SK-N-MC (cell line): ENCODE measurements at regions not wholly inside any gene's neighbourhood (a gene's known extent, or its start where the extent isn't known, plus 50 kb on each side); places are given as distances from the start of the nearest gene placed in this dataset.
"Not testable (repeated sequence)": the region's sequence is repeated elsewhere in the genome, so short reads cannot be mapped to it uniquely, and the experiment has no call there.

Source experiments
- DNase-seq: peaks from one replicate; pipeline ENCODE4 v3.0.0-alpha.2; 2011; ENCODE audit warnings: low read depth, low spot score
- H3K27ac ChIP-seq: fragments of 200-600 bp; sonication (generic); 2 replicates; pipeline ENCODE4 v1.5.1; 2016; ENCODE audit warnings: mixed run types
- H3K36me3 ChIP-seq: fragments of 200-600 bp; sonication (generic); 2 replicates; pipeline ENCODE4 v1.6.1; 2017; ENCODE audit warnings: antibody characterized with exemption, low read length, mixed read lengths; ENCODE audit not compliant: insufficient read depth
- H3K4me3 ChIP-seq: fragments of 200-600 bp; sonication (generic); 2 replicates; pipeline ENCODE4 v1.5.1; 2016
- H3K9ac ChIP-seq: fragments of 200-600 bp; sonication (generic); 2 replicates; pipeline ENCODE4 v1.8.0; 2017; ENCODE audit warnings: mixed run types, mixed read lengths; ENCODE audit not compliant: insufficient read length
- H3K9me3 ChIP-seq: fragments of 200-600 bp; sonication (generic); 2 replicates; pipeline ENCODE4 v1.6.1; 2017; ENCODE audit warnings: low read depth, mild to moderate bottlenecking, antibody characterized with exemption, low read length, moderate library complexity, mixed read lengths
- EZH2 ChIP-seq: fragments of 200-600 bp; sonication (generic); IDR thresholded peaks from one replicate; pipeline ENCODE4 v1.6.1; 2017; ENCODE audit warnings: antibody characterized with exemption
- FOXP2 ChIP-seq: optimal IDR thresholded peaks from 2 replicates; pipeline ENCODE3; 2011; ENCODE audit warnings: mild to moderate bottlenecking, moderate library complexity; ENCODE audit not compliant: insufficient read depth; ENCODE audit errors: extremely low read length, control extremely low read depth
- POLR2AphosphoS5 ChIP-seq: IDR thresholded peaks from 2 replicates; pipeline ENCODE4 v1.6.1; 2012; ENCODE audit warnings: mild to moderate bottlenecking, low read depth, low read length, borderline replicate concordance

GRCh38 chr3:5678844-5679243, 491.3 kb downstream of the EDEM1 start:
- Histone ChIP-seq H3K36me3 (no peaks in the 10 kb centered on the region), H3K9me3 (no peaks in the 10 kb centered on the region), H3K4me3 (no peak overlapping the region), H3K27ac (no peak overlapping the region), H3K9ac (no peak overlapping the region)
- TF ChIP-seq EZH2 = no peak
- TF ChIP-seq POLR2AphosphoS5 = no peak
- TF ChIP-seq FOXP2 = no peak
- DNase-seq = no peak

- TF ChIP-seq POLR2AphosphoS5 = no peak
- no peak for TF ChIP-seq EZH2
- no peak for TF ChIP-seq FOXP2
- Histone ChIP-seq H3K4me3 (no peak overlapping the region), H3K9ac (no peak overlapping the region), H3K9me3 (no peaks in the 10 kb centered on the region), H3K36me3 (no peaks in the 10 kb centered on the region), H3K27ac (no peak overlapping the region)
- DNase-seq = no peak
Measured at GRCh38 chr3:5687230-5687629, 499.7 kb downstream of the EDEM1 start.

- no peak overlapping the region for H3K27ac ChIP-seq
- TF ChIP-seq POLR2AphosphoS5 (no peak), FOXP2 (no peak), EZH2 (no peak)
- DNase-seq = no peak
- H3K9ac ChIP-seq = no peak overlapping the region
- no peaks in the 10 kb centered on the region for H3K36me3 ChIP-seq
- H3K4me3 ChIP-seq = no peak overlapping the region
- no peaks in the 10 kb centered on the region for H3K9me3 ChIP-seq
Measured at GRCh38 chr3:5690490-5690889, 503.0 kb downstream of the EDEM1 start.

- H3K9me3 ChIP-seq = no peaks in the 10 kb centered on the region
- no peak overlapping the region for H3K4me3 ChIP-seq
- no peak overlapping the region for H3K27ac ChIP-seq
- no peak for DNase-seq
- no peak overlapping the region for H3K9ac ChIP-seq
- TF ChIP-seq POLR2AphosphoS5 (no peak), FOXP2 (no peak), EZH2 (no peak)
- H3K36me3 ChIP-seq = no peaks in the 10 kb centered on the region
Measured at GRCh38 chr3:5690904-5691532, 503.5 kb downstream of the EDEM1 start.

GRCh38 chr3:5692446-5692845, 504.9 kb downstream of the EDEM1 start:
- no peaks in the 10 kb centered on the region for H3K9me3 ChIP-seq
- no peak for DNase-seq

GRCh38 chr3:5694266-5694665, 506.8 kb downstream of the EDEM1 start:
- DNase-seq = no peak
- TF ChIP-seq POLR2AphosphoS5 (no peak), FOXP2 (no peak), EZH2 (no peak)
- Histone ChIP-seq H3K27ac (no peak overlapping the region), H3K9me3 (no peaks in the 10 kb centered on the region), H3K4me3 (no peak overlapping the region), H3K9ac (no peak overlapping the region), H3K36me3 (no peaks in the 10 kb centered on the region)

More at GRCh38 chr3:5692446-5692845, 504.9 kb downstream of the EDEM1 start:
- Histone ChIP-seq H3K36me3 (no peaks in the 10 kb centered on the region), H3K9ac (no peak overlapping the region), H3K4me3 (no peak overlapping the region), H3K27ac (no peak overlapping the region)
- no peak for TF ChIP-seq FOXP2
- no peak for TF ChIP-seq POLR2AphosphoS5
- no peak for TF ChIP-seq EZH2

- H3K4me3 ChIP-seq = no peak overlapping the region
- H3K9me3 ChIP-seq = no peaks in the 10 kb centered on the region
- H3K9ac ChIP-seq = no peak overlapping the region
- no peak overlapping the region for H3K27ac ChIP-seq
- no peaks in the 10 kb centered on the region for H3K36me3 ChIP-seq
- DNase-seq = no peak
- no peak for TF ChIP-seq POLR2AphosphoS5
- no peak for TF ChIP-seq EZH2
- no peak for TF ChIP-seq FOXP2
Measured at GRCh38 chr3:5698851-5699250, 511.3 kb downstream of the EDEM1 start.

- DNase-seq = no peak
- no peak for TF ChIP-seq FOXP2
- no peak for TF ChIP-seq EZH2
- no peak for TF ChIP-seq POLR2AphosphoS5
- no peaks in the 10 kb centered on the region for H3K9me3 ChIP-seq
- H3K9ac ChIP-seq = no peak overlapping the region
- no peaks in the 10 kb centered on the region for H3K36me3 ChIP-seq
- no peak overlapping the region for H3K4me3 ChIP-seq
- no peak overlapping the region for H3K27ac ChIP-seq
Measured at GRCh38 chr3:5699313-5699712, 511.8 kb downstream of the EDEM1 start.

- Histone ChIP-seq H3K27ac (no peak overlapping the region), H3K9ac (no peak overlapping the region), H3K9me3 (no peaks in the 10 kb centered on the region), H3K36me3 (no peaks in the 10 kb centered on the region), H3K4me3 (no peak overlapping the region)
- no peak for DNase-seq
- TF ChIP-seq EZH2 (no peak), FOXP2 (no peak), POLR2AphosphoS5 (no peak)
Measured at GRCh38 chr3:5699811-5700210, 512.3 kb downstream of the EDEM1 start.

- not testable (repeated sequence) for H3K27ac ChIP-seq, DNase-seq, H3K4me3 ChIP-seq, H3K9me3 ChIP-seq, H3K9ac ChIP-seq, H3K36me3 ChIP-seq
Measured at GRCh38 chr3:5701005-5701404, 513.5 kb downstream of the EDEM1 start.
